GM23338 (cell line): ENCODE measurements at regions not wholly inside any gene's neighbourhood (a gene's known extent, or its start where the extent isn't known, plus 50 kb on each side); places are given as distances from the start of the nearest gene placed in this dataset.

Experiments
- ATAC-seq: fragments of 200-7000 bp; cut with Tn5 transposase; 3 replicates; pipeline ENCODE4 v1.9.1; 2020
- DNase-seq: peaks from one replicate; pipeline ENCODE4 v3.0.0-alpha.2; 2015; ENCODE audit warnings: low spot score
- H2AFZ ChIP-seq: fragments of 200-600 bp; sonication (generic); 2 replicates; pipeline ENCODE4 v1.8.0; 2016; ENCODE audit warnings: antibody characterized with exemption, mild to moderate bottlenecking, moderate library complexity
- H3F3A ChIP-seq: fragments of 200-600 bp; sonication (generic); replicated peaks from 2 replicates; pipeline ENCODE4 v1.8.0; 2017; ENCODE audit warnings: antibody characterized with exemption, mixed run types, low read depth
- H3K27ac ChIP-seq: fragments of 200-600 bp; sonication (generic); 2 replicates; pipeline ENCODE4 v1.6.1; 2016; ENCODE audit warnings: low read depth
- H3K27me3 ChIP-seq: fragments of 200-600 bp; sonication (generic); 2 replicates; pipeline ENCODE4 v1.8.0; 2016; ENCODE audit warnings: mild to moderate bottlenecking, mixed run types, moderate library complexity; ENCODE audit not compliant: insufficient read depth
- H3K36me3 ChIP-seq: fragments of 200-600 bp; sonication (generic); 2 replicates; pipeline ENCODE4 v1.8.0; 2016; ENCODE audit warnings: mild to moderate bottlenecking; ENCODE audit not compliant: insufficient read depth
- H3K4me1 ChIP-seq: fragments of 200-600 bp; sonication (generic); 2 replicates; pipeline ENCODE4 v1.8.0; 2016; ENCODE audit warnings: mild to moderate bottlenecking, moderate library complexity; ENCODE audit not compliant: insufficient read depth
- H3K4me2 ChIP-seq: fragments of 200-600 bp; sonication (generic); 2 replicates; pipeline ENCODE4 v1.7.1; 2017; ENCODE audit warnings: mixed run types
- H3K4me3 ChIP-seq: fragments of 200-600 bp; sonication (generic); 2 replicates; pipeline ENCODE4 v1.6.1; 2016; ENCODE audit warnings: mixed run types
- H3K79me2 ChIP-seq: fragments of 200-600 bp; sonication (generic); replicated peaks from 2 replicates; pipeline ENCODE4 v1.8.0; 2017; ENCODE audit warnings: mild to moderate bottlenecking; ENCODE audit not compliant: insufficient read depth
- H3K9me2 ChIP-seq: fragments of 200-600 bp; sonication (generic); 2 replicates; pipeline ENCODE4 v1.8.0; 2017; ENCODE audit not compliant: insufficient read depth
- H4K20me1 ChIP-seq: fragments of 200-600 bp; sonication (generic); replicated peaks from 2 replicates; pipeline ENCODE4 v1.8.0; 2017; ENCODE audit warnings: mild to moderate bottlenecking; ENCODE audit not compliant: insufficient read depth
- H3K27ac Mint-ChIP-seq: 2 replicates; pipeline ENCODE4 v1.8.0; 2020; ENCODE audit warnings: inconsistent platforms, mild to moderate bottlenecking, moderate library complexity, mixed read lengths
- H3K27me3 Mint-ChIP-seq: 3 replicates; pipeline ENCODE4 v1.8.0; 2022; ENCODE audit warnings: low read depth, mild to moderate bottlenecking, moderate library complexity, mixed read lengths, inconsistent platforms; ENCODE audit not compliant: insufficient read depth, poor library complexity
- H3K36me3 Mint-ChIP-seq: 3 replicates; pipeline ENCODE4 v1.8.0; 2021; ENCODE audit warnings: low read depth, mild to moderate bottlenecking, inconsistent platforms, moderate library complexity, mixed read lengths
- H3K4me1 Mint-ChIP-seq: 3 replicates; pipeline ENCODE4 v1.8.0; 2020; ENCODE audit warnings: mild to moderate bottlenecking, inconsistent platforms, mixed read lengths
- H3K4me3 Mint-ChIP-seq: 3 replicates; pipeline ENCODE4 v1.8.0; 2021; ENCODE audit warnings: moderate library complexity, mild to moderate bottlenecking, inconsistent platforms, mixed read lengths
- H3K9me3 Mint-ChIP-seq: 3 replicates; pipeline ENCODE4 v1.8.0; 2020; ENCODE audit warnings: moderate library complexity, mild to moderate bottlenecking, inconsistent platforms, mixed read lengths
- CREB1 ChIP-seq: fragments of 250-450 bp; sonication (Bioruptor Pico); IDR thresholded peaks from 2 replicates; pipeline ENCODE4 v1.5.0; 2020; ENCODE audit warnings: low read depth, mild to moderate bottlenecking, moderate library complexity
- CTCF ChIP-seq, 2 experiments: fragments of 200-600 bp in 1 of 2; sonication (generic) in 1 of 2; conservative IDR thresholded peaks; 2 replicates each; pipeline versions ENCODE4 v1.5.1 to v1.6.1; 2016 to 2017; ENCODE audit warnings: antibody characterized with exemption in 2 of 2, low read depth in 2 of 2, mild to moderate bottlenecking in 2 of 2, moderate library complexity in 1 of 2
- ETS1 ChIP-seq: IDR thresholded peaks from 2 replicates; pipeline ENCODE4 v1.6.1; 2016; ENCODE audit warnings: antibody characterized with exemption
- EZH2 ChIP-seq: fragments of 200-600 bp; sonication (generic); IDR thresholded peaks from one replicate; pipeline ENCODE4 v1.8.0; 2017; ENCODE audit warnings: antibody characterized with exemption, mild to moderate bottlenecking, low read depth; ENCODE audit not compliant: unreplicated experiment
- EZH2phosphoT487 ChIP-seq: fragments of 200-600 bp; sonication (generic); IDR thresholded peaks from one replicate; pipeline ENCODE4 v1.8.1; 2018; ENCODE audit warnings: antibody characterized with exemption; ENCODE audit not compliant: unreplicated experiment
- JUNB ChIP-seq: IDR thresholded peaks from one replicate; pipeline ENCODE4 v1.6.1; 2016; ENCODE audit warnings: antibody characterized with exemption; ENCODE audit not compliant: unreplicated experiment
- NANOG ChIP-seq: IDR thresholded peaks from 2 replicates; pipeline ENCODE4 v1.6.1; 2016; ENCODE audit warnings: antibody characterized with exemption, borderline replicate concordance
- POLR2AphosphoS5 ChIP-seq: IDR thresholded peaks from 2 replicates; pipeline ENCODE4 v1.6.1; 2016; ENCODE audit warnings: antibody characterized with exemption, low read depth
- STAT1 ChIP-seq: IDR thresholded peaks from one replicate; pipeline ENCODE4 v1.6.1; 2016; ENCODE audit warnings: antibody characterized with exemption; ENCODE audit not compliant: unreplicated experiment
- ZNF114 ChIP-seq: fragments of 250-450 bp; sonication (Bioruptor Pico); IDR thresholded peaks from 2 replicates; pipeline ENCODE4 v1.5.0; 2020; ENCODE audit warnings: mild to moderate bottlenecking, moderate library complexity
- ZNF331 ChIP-seq: fragments of 250-450 bp; sonication (Bioruptor Pico); IDR thresholded peaks from 2 replicates; pipeline ENCODE4 v1.5.0; 2020; ENCODE audit warnings: low read depth, mild to moderate bottlenecking, moderate library complexity
- TF ChIP-seq, protein P1 (sequence below): fragments of 250-450 bp; sonication (Bioruptor Pico); IDR thresholded peaks from 2 replicates; pipeline ENCODE4 v1.5.0; 2020; ENCODE audit warnings: mild to moderate bottlenecking, moderate library complexity
- TF ChIP-seq, protein P2 (sequence below): IDR thresholded peaks from one replicate; pipeline ENCODE4 v1.6.1; 2018; ENCODE audit warnings: antibody characterized with exemption; ENCODE audit not compliant: unreplicated experiment

DNA sequence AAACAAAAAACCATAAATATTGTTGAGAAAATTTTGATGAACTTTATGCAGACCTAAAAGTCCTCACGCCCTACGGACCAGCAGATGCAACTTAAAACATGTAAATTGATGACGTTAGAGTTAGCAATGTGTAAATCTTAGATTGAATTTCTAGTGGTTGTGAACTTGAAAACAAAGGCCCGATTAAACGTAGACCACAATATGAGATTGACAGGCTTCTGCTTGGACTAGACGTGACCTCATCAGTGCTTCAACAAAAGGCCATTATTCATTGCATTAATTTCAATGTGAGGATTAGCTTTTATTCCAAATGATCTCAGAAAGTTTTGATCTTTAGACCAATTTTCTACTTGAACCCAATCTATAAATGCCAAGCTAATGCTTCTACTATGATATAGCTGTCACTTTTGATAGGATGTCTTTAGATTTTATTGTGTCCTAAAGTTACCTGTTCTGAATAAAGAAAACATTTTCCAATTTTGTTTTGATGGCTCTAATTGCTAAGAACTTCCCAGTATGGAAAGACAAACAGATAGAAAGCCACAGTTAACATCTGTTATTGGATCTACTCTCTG lies 55.4 kb upstream of the SPPL2A start:
- DNase-seq (no peak), ATAC-seq (no peak)

More for the DNA sequence above, 55.4 kb upstream of the SPPL2A start:
- Mint-ChIP-seq H3K9me3 (no peaks in the 10 kb centered on the region), H3K36me3 (no peaks in the 10 kb centered on the region), H3K4me1 (peaks cover 16% of the 10 kb centered on the region), H3K27ac (no peak overlapping the region), H3K27me3 (no peaks in the 10 kb centered on the region), H3K4me3 (no peak overlapping the region)
- no peaks in the 10 kb centered on the region for H3K79me2 ChIP-seq
- no peak overlapping the region for H3K27ac ChIP-seq
- H2AFZ ChIP-seq: no peak overlapping the region
- no peak overlapping the region for H3K4me2 ChIP-seq
- H3K36me3 ChIP-seq: no peaks in the 10 kb centered on the region
- peaks cover 7% of the 10 kb centered on the region for H3K4me1 ChIP-seq
- no peaks in the 10 kb centered on the region for H3K27me3 ChIP-seq
- H4K20me1 ChIP-seq: no peaks in the 10 kb centered on the region
- H3K9me2 ChIP-seq: no peaks in the 10 kb centered on the region
- no peak overlapping the region for H3K4me3 ChIP-seq
- TF ChIP-seq EZH2phosphoT487 (no peak), POLR2AphosphoS5 (no peak), ZNF114 (no peak), ETS1 (no peak), STAT1 (no peak), JUNB (no peak), NANOG (no peak), ZNF331 (CRISPR knock-in tag) (no peak), EZH2 (no peak), CREB1 (CRISPR knock-in tag) (no peak), CTCF (conservative IDR thresholded peaks at IDR 0.05; ENCODE audit: low read depth in 2 of 2) (no peak)
- TF ChIP-seq, protein P1, sequence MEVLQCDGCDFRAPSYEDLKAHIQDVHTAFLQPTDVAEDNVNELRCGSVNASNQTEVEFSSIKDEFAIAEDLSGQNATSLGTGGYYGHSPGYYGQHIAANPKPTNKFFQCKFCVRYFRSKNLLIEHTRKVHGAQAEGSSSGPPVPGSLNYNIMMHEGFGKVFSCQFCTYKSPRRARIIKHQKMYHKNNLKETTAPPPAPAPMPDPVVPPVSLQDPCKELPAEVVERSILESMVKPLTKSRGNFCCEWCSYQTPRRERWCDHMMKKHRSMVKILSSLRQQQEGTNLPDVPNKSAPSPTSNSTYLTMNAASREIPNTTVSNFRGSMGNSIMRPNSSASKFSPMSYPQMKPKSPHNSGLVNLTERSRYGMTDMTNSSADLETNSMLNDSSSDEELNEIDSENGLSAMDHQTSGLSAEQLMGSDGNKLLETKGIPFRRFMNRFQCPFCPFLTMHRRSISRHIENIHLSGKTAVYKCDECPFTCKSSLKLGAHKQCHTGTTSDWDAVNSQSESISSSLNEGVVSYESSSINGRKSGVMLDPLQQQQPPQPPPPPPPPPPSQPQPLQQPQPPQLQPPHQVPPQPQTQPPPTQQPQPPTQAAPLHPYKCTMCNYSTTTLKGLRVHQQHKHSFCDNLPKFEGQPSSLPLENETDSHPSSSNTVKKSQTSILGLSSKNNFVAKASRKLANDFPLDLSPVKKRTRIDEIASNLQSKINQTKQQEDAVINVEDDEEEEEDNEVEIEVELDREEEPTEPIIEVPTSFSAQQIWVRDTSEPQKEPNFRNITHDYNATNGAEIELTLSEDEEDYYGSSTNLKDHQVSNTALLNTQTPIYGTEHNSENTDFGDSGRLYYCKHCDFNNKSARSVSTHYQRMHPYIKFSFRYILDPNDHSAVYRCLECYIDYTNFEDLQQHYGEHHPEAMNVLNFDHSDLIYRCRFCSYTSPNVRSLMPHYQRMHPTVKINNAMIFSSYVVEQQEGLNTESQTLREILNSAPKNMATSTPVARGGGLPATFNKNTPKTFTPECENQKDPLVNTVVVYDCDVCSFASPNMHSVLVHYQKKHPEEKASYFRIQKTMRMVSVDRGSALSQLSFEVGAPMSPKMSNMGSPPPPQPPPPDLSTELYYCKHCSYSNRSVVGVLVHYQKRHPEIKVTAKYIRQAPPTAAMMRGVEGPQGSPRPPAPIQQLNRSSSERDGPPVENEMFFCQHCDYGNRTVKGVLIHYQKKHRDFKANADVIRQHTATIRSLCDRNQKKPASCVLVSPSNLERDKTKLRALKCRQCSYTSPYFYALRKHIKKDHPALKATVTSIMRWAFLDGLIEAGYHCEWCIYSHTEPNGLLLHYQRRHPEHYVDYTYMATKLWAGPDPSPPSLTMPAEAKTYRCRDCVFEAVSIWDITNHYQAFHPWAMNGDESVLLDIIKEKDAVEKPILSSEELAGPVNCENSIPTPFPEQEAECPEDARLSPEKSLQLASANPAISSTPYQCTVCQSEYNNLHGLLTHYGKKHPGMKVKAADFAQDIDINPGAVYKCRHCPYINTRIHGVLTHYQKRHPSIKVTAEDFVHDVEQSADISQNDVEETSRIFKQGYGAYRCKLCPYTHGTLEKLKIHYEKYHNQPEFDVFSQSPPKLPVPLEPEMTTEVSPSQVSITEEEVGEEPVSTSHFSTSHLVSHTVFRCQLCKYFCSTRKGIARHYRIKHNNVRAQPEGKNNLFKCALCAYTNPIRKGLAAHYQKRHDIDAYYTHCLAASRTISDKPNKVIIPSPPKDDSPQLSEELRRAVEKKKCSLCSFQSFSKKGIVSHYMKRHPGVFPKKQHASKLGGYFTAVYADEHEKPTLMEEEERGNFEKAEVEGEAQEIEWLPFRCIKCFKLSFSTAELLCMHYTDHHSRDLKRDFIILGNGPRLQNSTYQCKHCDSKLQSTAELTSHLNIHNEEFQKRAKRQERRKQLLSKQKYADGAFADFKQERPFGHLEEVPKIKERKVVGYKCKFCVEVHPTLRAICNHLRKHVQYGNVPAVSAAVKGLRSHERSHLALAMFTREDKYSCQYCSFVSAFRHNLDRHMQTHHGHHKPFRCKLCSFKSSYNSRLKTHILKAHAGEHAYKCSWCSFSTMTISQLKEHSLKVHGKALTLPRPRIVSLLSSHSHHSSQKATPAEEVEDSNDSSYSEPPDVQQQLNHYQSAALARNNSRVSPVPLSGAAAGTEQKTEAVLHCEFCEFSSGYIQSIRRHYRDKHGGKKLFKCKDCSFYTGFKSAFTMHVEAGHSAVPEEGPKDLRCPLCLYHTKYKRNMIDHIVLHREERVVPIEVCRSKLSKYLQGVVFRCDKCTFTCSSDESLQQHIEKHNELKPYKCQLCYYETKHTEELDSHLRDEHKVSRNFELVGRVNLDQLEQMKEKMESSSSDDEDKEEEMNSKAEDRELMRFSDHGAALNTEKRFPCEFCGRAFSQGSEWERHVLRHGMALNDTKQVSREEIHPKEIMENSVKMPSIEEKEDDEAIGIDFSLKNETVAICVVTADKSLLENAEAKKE (CRISPR knock-in tag): no peak
- TF ChIP-seq, protein P2, sequence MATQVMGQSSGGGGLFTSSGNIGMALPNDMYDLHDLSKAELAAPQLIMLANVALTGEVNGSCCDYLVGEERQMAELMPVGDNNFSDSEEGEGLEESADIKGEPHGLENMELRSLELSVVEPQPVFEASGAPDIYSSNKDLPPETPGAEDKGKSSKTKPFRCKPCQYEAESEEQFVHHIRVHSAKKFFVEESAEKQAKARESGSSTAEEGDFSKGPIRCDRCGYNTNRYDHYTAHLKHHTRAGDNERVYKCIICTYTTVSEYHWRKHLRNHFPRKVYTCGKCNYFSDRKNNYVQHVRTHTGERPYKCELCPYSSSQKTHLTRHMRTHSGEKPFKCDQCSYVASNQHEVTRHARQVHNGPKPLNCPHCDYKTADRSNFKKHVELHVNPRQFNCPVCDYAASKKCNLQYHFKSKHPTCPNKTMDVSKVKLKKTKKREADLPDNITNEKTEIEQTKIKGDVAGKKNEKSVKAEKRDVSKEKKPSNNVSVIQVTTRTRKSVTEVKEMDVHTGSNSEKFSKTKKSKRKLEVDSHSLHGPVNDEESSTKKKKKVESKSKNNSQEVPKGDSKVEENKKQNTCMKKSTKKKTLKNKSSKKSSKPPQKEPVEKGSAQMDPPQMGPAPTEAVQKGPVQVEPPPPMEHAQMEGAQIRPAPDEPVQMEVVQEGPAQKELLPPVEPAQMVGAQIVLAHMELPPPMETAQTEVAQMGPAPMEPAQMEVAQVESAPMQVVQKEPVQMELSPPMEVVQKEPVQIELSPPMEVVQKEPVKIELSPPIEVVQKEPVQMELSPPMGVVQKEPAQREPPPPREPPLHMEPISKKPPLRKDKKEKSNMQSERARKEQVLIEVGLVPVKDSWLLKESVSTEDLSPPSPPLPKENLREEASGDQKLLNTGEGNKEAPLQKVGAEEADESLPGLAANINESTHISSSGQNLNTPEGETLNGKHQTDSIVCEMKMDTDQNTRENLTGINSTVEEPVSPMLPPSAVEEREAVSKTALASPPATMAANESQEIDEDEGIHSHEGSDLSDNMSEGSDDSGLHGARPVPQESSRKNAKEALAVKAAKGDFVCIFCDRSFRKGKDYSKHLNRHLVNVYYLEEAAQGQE: no peak
- no peaks in the 10 kb centered on the region for H3F3A ChIP-seq
